ENCODE measurements at regions not wholly inside any gene's neighbourhood (a gene's known extent, or its start where the extent isn't known, plus 50 kb on each side); places are given as distances from the start of the nearest gene placed in this dataset.

GRCh38 chr5:14954616-14955343 lies 83.2 kb upstream of the ANKH start:
- no peak for TF ChIP-seq CTCF (conservative IDR thresholded peaks at IDR 0.05 in 1 of 2, IDR thresholded peaks at IDR 0.05 in 1 of 2; ENCODE audit: low read depth in 1 of 2, low read length in 2 of 2)
- TF ChIP-seq EZH2 (IDR thresholded peaks at IDR 0.05; ENCODE audit: low read length, missing control alignments), result no peak
